GM12878 (cell line): ENCODE measurements at regions not wholly inside any gene's neighbourhood (a gene's known extent, or its start where the extent isn't known, plus 50 kb on each side); places are given as distances from the start of the nearest gene placed in this dataset.

Experiments
- ATAC-seq: fragments of 200-7000 bp; cut with Tn5 transposase; 3 replicates; pipeline ENCODE4 v1.9.1; 2020; ENCODE audit warnings: mild to moderate bottlenecking, moderate library complexity
- BruUV-seq: library from RNA; stranded (reverse); fragments of 400-500 nt; replicated peaks from 2 replicates; lab custom pipeline; 2021; lab: Mats Ljungman, UMichigan
- CTCF ChIA-PET: fragments of 300-600 bp; sonication (Branson Sonifier 250); formaldehyde crosslinking; extraction: SDS; loops from one replicate; lab custom pipeline; 2021; ENCODE audit warnings: inconsistent platforms; lab: Yijun Ruan, JAX
- POLR2A ChIA-PET: fragments of 350-600 bp; formaldehyde crosslinking; extraction: SDS; loops from one replicate; lab custom pipeline; 2021; ENCODE audit warnings: inconsistent platforms; lab: Charles Lee
- RAD21 ChIA-PET: fragments of 300-600 bp; sonication (Branson Sonifier 250); formaldehyde crosslinking; loops from one replicate; lab custom pipeline; 2023; ENCODE audit warnings: antibody characterized with exemption; ENCODE audit not compliant: unreplicated experiment; lab: Charles Lee
- SMC1A ChIA-PET: fragments of 300-600 bp; sonication (Branson Sonifier 250); formaldehyde crosslinking; loops from one replicate; lab custom pipeline; 2023; ENCODE audit not compliant: unreplicated experiment, uncharacterized antibody; lab: Charles Lee
- DNase-seq: peaks from one replicate; pipeline ENCODE4 v3.0.0-alpha.2; 2011; ENCODE audit warnings: low read depth, low spot score
- FAIRE-seq: peaks from 3 replicates; lab custom pipeline; 2011; peaks lifted over from hg19 to GRCh38; lab: Jason Lieb, UNC
- H2AFZ ChIP-seq: 2 replicates; pipeline ENCODE4 v1.6.0; 2011; ENCODE audit warnings: low read depth, low read length, control low read depth; ENCODE audit not compliant: control insufficient read depth
- H3K27ac ChIP-seq: 2 replicates; pipeline ENCODE4 v1.5.1; 2011; ENCODE audit warnings: control low read depth; ENCODE audit not compliant: control insufficient read depth, insufficient read depth
- H3K27me3 ChIP-seq, 2 experiments: replicated peaks in 1 of 2; 2 replicates each; pipeline versions ENCODE4 v1.6.0 to v1.6.1; 2011; ENCODE audit warnings: low read length in 1 of 2; ENCODE audit not compliant: control insufficient read depth in 2 of 2, insufficient read depth in 2 of 2
- H3K36me3 ChIP-seq, 2 experiments: 2 replicates each; pipeline ENCODE4 v1.5.1; 2011; ENCODE audit warnings: low read length in 1 of 2; ENCODE audit not compliant: control insufficient read depth in 2 of 2, insufficient read depth in 2 of 2
- H3K4me1 ChIP-seq: 2 replicates; pipeline ENCODE4 v1.6.1; 2011; ENCODE audit warnings: mild to moderate bottlenecking, low read length, moderate library complexity, mixed read lengths; ENCODE audit not compliant: control insufficient read depth, insufficient read depth
- H3K4me2 ChIP-seq: 2 replicates; pipeline ENCODE4 v1.6.0; 2011; ENCODE audit warnings: control low read depth; ENCODE audit not compliant: control insufficient read depth, insufficient read depth
- H3K4me3 ChIP-seq: fragments of 200-600 bp; sonication (generic); 2 replicates; pipeline ENCODE4 v1.5.1; 2016
- H3K79me2 ChIP-seq: 2 replicates; pipeline ENCODE4 v1.6.0; 2011; ENCODE audit warnings: low read length; ENCODE audit not compliant: control insufficient read depth, insufficient read depth
- H3K9ac ChIP-seq: 2 replicates; pipeline ENCODE4 v1.8.0; 2011; ENCODE audit warnings: low read length, control low read depth, mixed read lengths; ENCODE audit not compliant: control insufficient read depth, insufficient read depth
- H3K9me3 ChIP-seq: replicated peaks from 3 replicates; pipeline ENCODE4 v1.5.1; 2011; ENCODE audit warnings: mild to moderate bottlenecking, low read length; ENCODE audit not compliant: control insufficient read depth, insufficient read depth
- H4K20me1 ChIP-seq: 2 replicates; pipeline ENCODE4 v1.6.0; 2011; ENCODE audit not compliant: control insufficient read depth, insufficient read depth
- CHD1 ChIP-seq: IDR thresholded peaks from 2 replicates; pipeline ENCODE4 v1.6.1; 2012; ENCODE audit warnings: low read depth, low read length, improper control_type of control experiment
- EED ChIP-seq: sonication (generic); IDR thresholded peaks from 2 replicates; pipeline ENCODE4 v1.6.1; 2016; ENCODE audit warnings: antibody characterized with exemption, low read depth
- MEF2A ChIP-seq: IDR thresholded peaks from 2 replicates; pipeline ENCODE4 v1.6.1; 2011; ENCODE audit warnings: low read depth, mild to moderate bottlenecking, low read length, moderate library complexity; ENCODE audit not compliant: insufficient read depth
- MEF2B ChIP-seq: fragments of 450-650 bp; IDR thresholded peaks from 2 replicates; pipeline ENCODE4 v1.6.1; 2018; ENCODE audit warnings: mild to moderate bottlenecking, moderate library complexity; ENCODE audit not compliant: partially characterized antibody, poor library complexity, severe bottlenecking
- PAX8 ChIP-seq: fragments of 450-650 bp; IDR thresholded peaks from 2 replicates; pipeline ENCODE4 v1.6.1; 2017; ENCODE audit warnings: mild to moderate bottlenecking, moderate library complexity
- POU2F2 ChIP-seq: IDR thresholded peaks from 3 replicates; pipeline ENCODE4 v1.6.1; 2011; ENCODE audit warnings: low read depth, mild to moderate bottlenecking, low read length, borderline replicate concordance
- SP1 ChIP-seq: IDR thresholded peaks from one replicate; pipeline ENCODE4 v1.6.1; 2011; ENCODE audit warnings: low read depth, low read length
- SRF ChIP-seq, 2 experiments: IDR thresholded peaks; 2 replicates each; pipeline ENCODE4 v1.6.1; 2011; ENCODE audit warnings: low read depth in 2 of 2, low read length in 2 of 2, mild to moderate bottlenecking in 1 of 2, moderate library complexity in 1 of 2
- SUPT20H ChIP-seq: IDR thresholded peaks from 2 replicates; pipeline ENCODE4 v1.6.1; 2011; ENCODE audit warnings: low read depth, mild to moderate bottlenecking, low read length, moderate library complexity, borderline replicate concordance; ENCODE audit not compliant: control insufficient read depth
- ZNF274 ChIP-seq: IDR thresholded peaks from one replicate; pipeline ENCODE4 v1.8.0; 2011; ENCODE audit not compliant: insufficient read length, insufficient read depth
- in situ Hi-C: fragments of 300-500 bp; cut with MboI; formaldehyde crosslinking; loops from 9 replicates; pipeline ENCODE4 v1.14.3; 2018; ENCODE audit warnings: mixed read lengths
- intact Hi-C: fragments of 100-400 bp; cut with micrococcal nuclease; formaldehyde crosslinking; loops from one replicate; pipeline ENCODE4 v1.14.2; 2022; ENCODE audit not compliant: unreplicated experiment
- TF ChIP-seq, protein P1 (sequence below): fragments of 150-350 bp; IDR thresholded peaks from 2 replicates; pipeline ENCODE4 v1.6.1; 2016; ENCODE audit warnings: low read depth, low read length
- TF ChIP-seq, protein P2 (sequence below): fragments of 450-650 bp; IDR thresholded peaks from 2 replicates; pipeline ENCODE4 v1.6.1; 2017; ENCODE audit warnings: mild to moderate bottlenecking, moderate library complexity
- TF ChIP-seq, protein P3 (sequence below): IDR thresholded peaks from 2 replicates; pipeline ENCODE4 v1.6.1; 2011; ENCODE audit warnings: mild to moderate bottlenecking, low read depth, low read length, moderate library complexity; ENCODE audit not compliant: insufficient replicate concordance

DNA sequence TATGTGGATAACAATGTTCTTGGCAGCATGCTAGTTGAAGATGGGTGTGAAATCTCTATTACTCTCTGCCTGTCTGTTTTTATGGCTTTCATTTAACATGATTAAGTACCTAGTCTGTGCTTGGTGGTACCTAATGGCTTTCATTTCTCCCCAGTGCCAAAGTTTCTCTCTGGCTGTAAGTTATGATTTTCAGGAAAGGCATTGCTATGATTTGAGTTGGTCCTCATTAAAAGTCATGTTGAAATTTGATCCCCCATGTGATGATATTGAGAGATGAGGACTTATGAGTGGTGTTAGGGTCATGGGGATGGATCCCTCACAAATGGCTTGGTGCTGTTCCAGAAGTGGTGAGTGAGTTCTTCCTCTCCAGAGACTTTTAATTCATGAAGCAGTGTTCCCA lies 162.4 kb upstream of the IL15 start:
- no TSS peak for BruUV-seq
- H3K9ac ChIP-seq: no peak overlapping the region
- H3K79me2 ChIP-seq: no peaks in the 10 kb centered on the region
- ChIA-PET RAD21 (no interaction called here), POLR2A (no interaction called here), CTCF (no interaction called here), SMC1A (no interaction called here)
- no peaks in the 10 kb centered on the region for H3K36me3 ChIP-seq
- no peak overlapping the region for H2AFZ ChIP-seq
- H3K4me1 ChIP-seq: no peaks in the 10 kb centered on the region
- no peaks in the 10 kb centered on the region for H3K27me3 ChIP-seq
- FAIRE-seq: no peak
- DNase-seq: no peak
- no peak for ATAC-seq
- TF ChIP-seq, protein P1, sequence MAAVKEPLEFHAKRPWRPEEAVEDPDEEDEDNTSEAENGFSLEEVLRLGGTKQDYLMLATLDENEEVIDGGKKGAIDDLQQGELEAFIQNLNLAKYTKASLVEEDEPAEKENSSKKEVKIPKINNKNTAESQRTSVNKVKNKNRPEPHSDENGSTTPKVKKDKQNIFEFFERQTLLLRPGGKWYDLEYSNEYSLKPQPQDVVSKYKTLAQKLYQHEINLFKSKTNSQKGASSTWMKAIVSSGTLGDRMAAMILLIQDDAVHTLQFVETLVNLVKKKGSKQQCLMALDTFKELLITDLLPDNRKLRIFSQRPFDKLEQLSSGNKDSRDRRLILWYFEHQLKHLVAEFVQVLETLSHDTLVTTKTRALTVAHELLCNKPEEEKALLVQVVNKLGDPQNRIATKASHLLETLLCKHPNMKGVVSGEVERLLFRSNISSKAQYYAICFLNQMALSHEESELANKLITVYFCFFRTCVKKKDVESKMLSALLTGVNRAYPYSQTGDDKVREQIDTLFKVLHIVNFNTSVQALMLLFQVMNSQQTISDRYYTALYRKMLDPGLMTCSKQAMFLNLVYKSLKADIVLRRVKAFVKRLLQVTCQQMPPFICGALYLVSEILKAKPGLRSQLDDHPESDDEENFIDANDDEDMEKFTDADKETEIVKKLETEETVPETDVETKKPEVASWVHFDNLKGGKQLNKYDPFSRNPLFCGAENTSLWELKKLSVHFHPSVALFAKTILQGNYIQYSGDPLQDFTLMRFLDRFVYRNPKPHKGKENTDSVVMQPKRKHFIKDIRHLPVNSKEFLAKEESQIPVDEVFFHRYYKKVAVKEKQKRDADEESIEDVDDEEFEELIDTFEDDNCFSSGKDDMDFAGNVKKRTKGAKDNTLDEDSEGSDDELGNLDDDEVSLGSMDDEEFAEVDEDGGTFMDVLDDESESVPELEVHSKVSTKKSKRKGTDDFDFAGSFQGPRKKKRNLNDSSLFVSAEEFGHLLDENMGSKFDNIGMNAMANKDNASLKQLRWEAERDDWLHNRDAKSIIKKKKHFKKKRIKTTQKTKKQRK: no peak
- TF ChIP-seq MEF2A: no peak
- TF ChIP-seq, protein P2, sequence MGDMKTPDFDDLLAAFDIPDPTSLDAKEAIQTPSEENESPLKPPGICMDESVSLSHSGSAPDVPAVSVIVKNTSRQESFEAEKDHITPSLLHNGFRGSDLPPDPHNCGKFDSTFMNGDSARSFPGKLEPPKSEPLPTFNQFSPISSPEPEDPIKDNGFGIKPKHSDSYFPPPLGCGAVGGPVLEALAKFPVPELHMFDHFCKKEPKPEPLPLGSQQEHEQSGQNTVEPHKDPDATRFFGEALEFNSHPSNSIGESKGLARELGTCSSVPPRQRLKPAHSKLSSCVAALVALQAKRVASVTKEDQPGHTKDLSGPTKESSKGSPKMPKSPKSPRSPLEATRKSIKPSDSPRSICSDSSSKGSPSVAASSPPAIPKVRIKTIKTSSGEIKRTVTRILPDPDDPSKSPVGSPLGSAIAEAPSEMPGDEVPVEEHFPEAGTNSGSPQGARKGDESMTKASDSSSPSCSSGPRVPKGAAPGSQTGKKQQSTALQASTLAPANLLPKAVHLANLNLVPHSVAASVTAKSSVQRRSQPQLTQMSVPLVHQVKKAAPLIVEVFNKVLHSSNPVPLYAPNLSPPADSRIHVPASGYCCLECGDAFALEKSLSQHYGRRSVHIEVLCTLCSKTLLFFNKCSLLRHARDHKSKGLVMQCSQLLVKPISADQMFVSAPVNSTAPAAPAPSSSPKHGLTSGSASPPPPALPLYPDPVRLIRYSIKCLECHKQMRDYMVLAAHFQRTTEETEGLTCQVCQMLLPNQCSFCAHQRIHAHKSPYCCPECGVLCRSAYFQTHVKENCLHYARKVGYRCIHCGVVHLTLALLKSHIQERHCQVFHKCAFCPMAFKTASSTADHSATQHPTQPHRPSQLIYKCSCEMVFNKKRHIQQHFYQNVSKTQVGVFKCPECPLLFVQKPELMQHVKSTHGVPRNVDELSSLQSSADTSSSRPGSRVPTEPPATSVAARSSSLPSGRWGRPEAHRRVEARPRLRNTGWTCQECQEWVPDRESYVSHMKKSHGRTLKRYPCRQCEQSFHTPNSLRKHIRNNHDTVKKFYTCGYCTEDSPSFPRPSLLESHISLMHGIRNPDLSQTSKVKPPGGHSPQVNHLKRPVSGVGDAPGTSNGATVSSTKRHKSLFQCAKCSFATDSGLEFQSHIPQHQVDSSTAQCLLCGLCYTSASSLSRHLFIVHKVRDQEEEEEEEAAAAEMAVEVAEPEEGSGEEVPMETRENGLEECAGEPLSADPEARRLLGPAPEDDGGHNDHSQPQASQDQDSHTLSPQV: no peak
- no peak for TF ChIP-seq PAX8
- no peak for TF ChIP-seq ZNF274
- no peak for TF ChIP-seq SUPT20H
- no peak for TF ChIP-seq EED
- TF ChIP-seq, protein P3, sequence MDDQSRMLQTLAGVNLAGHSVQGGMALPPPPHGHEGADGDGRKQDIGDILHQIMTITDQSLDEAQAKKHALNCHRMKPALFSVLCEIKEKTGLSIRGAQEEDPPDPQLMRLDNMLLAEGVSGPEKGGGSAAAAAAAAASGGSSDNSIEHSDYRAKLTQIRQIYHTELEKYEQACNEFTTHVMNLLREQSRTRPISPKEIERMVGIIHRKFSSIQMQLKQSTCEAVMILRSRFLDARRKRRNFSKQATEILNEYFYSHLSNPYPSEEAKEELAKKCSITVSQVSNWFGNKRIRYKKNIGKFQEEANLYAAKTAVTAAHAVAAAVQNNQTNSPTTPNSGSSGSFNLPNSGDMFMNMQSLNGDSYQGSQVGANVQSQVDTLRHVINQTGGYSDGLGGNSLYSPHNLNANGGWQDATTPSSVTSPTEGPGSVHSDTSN: no peak
- TF ChIP-seq POU2F2: no peak
- TF ChIP-seq SRF (IDR thresholded peaks at IDR 0.05; ENCODE audit: low read depth in 2 of 2, low read length in 2 of 2): no peak
- no peak for TF ChIP-seq MEF2B
- TF ChIP-seq SP1: no peak
- TF ChIP-seq CHD1: no peak
- intact Hi-C loops: no loop called here
- H3K27ac ChIP-seq: no peak overlapping the region
- in situ Hi-C loops: no loop called here
- H3K9me3 ChIP-seq: no peaks in the 10 kb centered on the region
- H4K20me1 ChIP-seq: no peaks in the 10 kb centered on the region
- H3K4me2 ChIP-seq: no peak overlapping the region
- no peak overlapping the region for H3K4me3 ChIP-seq
